Common myeloid progenitor, CD34-positive (primary cell): ENCODE measurements at regions not wholly inside any gene's neighbourhood (a gene's known extent, or its start where the extent isn't known, plus 50 kb on each side); places are given as distances from the start of the nearest gene placed in this dataset.
A peak's percentile ranks its signal among the peaks of the same experiment; 100 is the strongest.

Experiments
- CTCF ChIA-PET: fragments of 350-600 bp; sonication (Branson Sonifier 250); formaldehyde crosslinking; loops from one replicate; lab custom pipeline; 2021; ENCODE audit warnings: antibody characterized with exemption; lab: Charles Lee
- POLR2A ChIA-PET: fragments of 350-600 bp; sonication (Branson Sonifier 250); formaldehyde crosslinking; loops from one replicate; lab custom pipeline; 2021; ENCODE audit warnings: antibody characterized with exemption; lab: Charles Lee
- DNase-seq, 3 donors: peaks; one replicate each; pipeline versions ENCODE4 v3.0.0 to v3.0.0-alpha.2; 2013
- H3K27ac ChIP-seq, 2 experiments: 1 replicate in 1 of 2; 2 replicates in 1 of 2; pipeline ENCODE4 v1.7.0; 2013; ENCODE audit warnings: inconsistent platforms in 2 of 2, low read length in 2 of 2, mild to moderate bottlenecking in 2 of 2, low read depth in 1 of 2, moderate library complexity in 1 of 2; ENCODE audit not compliant: severe bottlenecking in 2 of 2, insufficient read depth in 1 of 2, poor library complexity in 1 of 2
- H3K27me3 ChIP-seq, 5 experiments: replicated peaks in 2 of 5; 1 replicate in 3 of 5; 2 replicates in 2 of 5; pipeline versions ENCODE4 v1.6.1 to v1.7.0; 2013; ENCODE audit warnings: low read length in 4 of 5, mild to moderate bottlenecking in 2 of 5, moderate library complexity in 2 of 5, inconsistent platforms in 1 of 5; ENCODE audit not compliant: insufficient read depth in 5 of 5, control insufficient read depth in 4 of 5
- H3K36me3 ChIP-seq, 4 experiments: 1 replicate in 2 of 4; 2 replicates in 2 of 4; pipeline versions ENCODE4 v1.6.1 to v1.7.0; 2013; ENCODE audit warnings: low read length in 3 of 4, control low read depth in 1 of 4, mild to moderate bottlenecking in 1 of 4; ENCODE audit not compliant: control insufficient read depth in 4 of 4, insufficient read depth in 4 of 4
- H3K4me1 ChIP-seq, 4 experiments: 1 replicate in 3 of 4; 2 replicates in 1 of 4; pipeline versions ENCODE4 v1.6.1 to v1.7.1; 2013; ENCODE audit warnings: low read length in 3 of 4, mild to moderate bottlenecking in 3 of 4, control low read depth in 1 of 4, inconsistent platforms in 1 of 4, moderate library complexity in 1 of 4; ENCODE audit not compliant: control insufficient read depth in 4 of 4, insufficient read depth in 4 of 4; ENCODE audit errors: control extremely low read depth in 1 of 4
- H3K4me3 ChIP-seq, 7 experiments: 1 replicate in 4 of 7; 2 replicates in 3 of 7; pipeline versions ENCODE4 v1.5.1 to v1.7.0; 2013; ENCODE audit warnings: mild to moderate bottlenecking in 7 of 7, low read length in 6 of 7, moderate library complexity in 6 of 7, inconsistent platforms in 2 of 7, low read depth in 2 of 7, control low read depth in 1 of 7; ENCODE audit not compliant: insufficient read depth in 4 of 7, control insufficient read depth in 1 of 7; ENCODE audit errors: extremely low read depth in 1 of 7
- H3K9me3 ChIP-seq, 5 experiments: 1 replicate in 4 of 5; 2 replicates in 1 of 5; pipeline versions ENCODE4 v1.6.1 to v1.7.1; 2013; ENCODE audit warnings: low read length in 4 of 5, mild to moderate bottlenecking in 2 of 5, inconsistent platforms in 1 of 5, low read depth in 1 of 5, moderate library complexity in 1 of 5; ENCODE audit not compliant: control insufficient read depth in 4 of 5, insufficient read depth in 2 of 5; ENCODE audit errors: control extremely low read depth in 1 of 5
- WGBS: methylation state at CpG from one replicate; pipeline ENCODE4 v1.1.5; 2013; ENCODE audit not compliant: insufficient coverage; 5-methylcytosine and 5-hydroxymethylcytosine counted together

DNA sequence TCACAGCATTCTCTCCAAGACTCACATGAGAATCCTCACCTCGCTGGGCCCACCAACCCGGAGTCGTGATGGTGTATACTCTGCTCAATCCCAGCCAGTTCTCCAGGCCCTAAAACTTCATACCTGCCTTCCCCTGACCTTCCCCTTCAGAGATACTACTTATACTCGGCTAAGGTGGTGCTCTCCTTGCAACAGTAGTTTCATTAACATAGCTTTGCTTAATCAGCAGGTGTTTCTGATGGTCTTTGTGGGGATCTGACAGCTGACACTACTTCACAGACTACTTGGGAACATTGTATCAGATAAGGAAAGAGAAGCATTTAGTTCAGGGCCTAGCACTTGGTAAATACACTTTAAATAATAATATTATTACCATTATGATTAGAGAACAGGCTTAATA is 301.5 kb upstream of the DAB1 start:
- Histone ChIP-seq H3K4me3 (no peak overlapping the region), H3K27ac (no peak overlapping the region), H3K36me3 (no peaks in the 10 kb centered on the region), H3K9me3 (no peaks in the 10 kb centered on the region), H3K4me1 (no peaks in the 10 kb centered on the region), H3K27me3 (no peaks in the 10 kb centered on the region)
- 95% methylated on average over 4 of the region's 4 CpGs for WGBS
- CTCF ChIA-PET, result no interaction called here
- no peak for DNase-seq
- POLR2A ChIA-PET, result no interaction called here

GRCh38 chr1:57724535-57724934 is 300.7 kb upstream of the DAB1 start:
- ChIA-PET CTCF (no interaction called here), POLR2A (no interaction called here)
- no peaks in the 10 kb centered on the region for H3K27me3 ChIP-seq

GRCh38 chr1:57722285-57722978 is 298.6 kb upstream of the DAB1 start:
- no peak for DNase-seq
- no peaks in the 10 kb centered on the region for H3K27me3 ChIP-seq
- ChIA-PET POLR2A (no interaction called here), CTCF (no interaction called here)
- no peak overlapping the region for H3K27ac ChIP-seq
- H3K36me3 ChIP-seq, result no peaks in the 10 kb centered on the region
- H3K4me1 ChIP-seq, result no peaks in the 10 kb centered on the region
- no peak overlapping the region for H3K4me3 ChIP-seq
- WGBS, result 100% methylated on average over 2 of the region's 4 CpGs
- no peaks in the 10 kb centered on the region for H3K9me3 ChIP-seq

More at GRCh38 chr1:57724535-57724934, 300.7 kb upstream of the DAB1 start:
- H3K27ac ChIP-seq, result no peak overlapping the region
- no peaks in the 10 kb centered on the region for H3K9me3 ChIP-seq
- DNase-seq, result no peak
- H3K4me3 ChIP-seq, result no peak overlapping the region
- WGBS, result 100% methylated on average over 1 of the region's 1 CpG
- no peaks in the 10 kb centered on the region for H3K36me3 ChIP-seq
- H3K4me1 ChIP-seq, result no peaks in the 10 kb centered on the region

- ChIA-PET POLR2A (no interaction called here), CTCF (no interaction called here)
- DNase-seq, result no peak
- Histone ChIP-seq H3K9me3 (peaks cover 0 to 2% (median 0%) of the 10 kb centered on the region in 5 experiments), H3K27ac (no peak overlapping the region), H3K4me3 (no peak overlapping the region), H3K27me3 (no peaks in the 10 kb centered on the region), H3K36me3 (no peaks in the 10 kb centered on the region), H3K4me1 (no peaks in the 10 kb centered on the region)
- WGBS, result no CpG with 5 or more reads among the region's 2 CpGs
Observed at GRCh38 chr1:57721001-57721400, 297.1 kb upstream of the DAB1 start.

- CTCF ChIA-PET, result no interaction called here
- H3K27ac ChIP-seq, result no peak overlapping the region
- no peaks in the 10 kb centered on the region for H3K36me3 ChIP-seq
- POLR2A ChIA-PET, result no interaction called here
- no peak overlapping the region for H3K4me3 ChIP-seq
- H3K9me3 ChIP-seq, result peaks cover 0 to 3% (median 0%) of the 10 kb centered on the region in 5 experiments
- WGBS, result 11% methylated on average over 4 of the region's 5 CpGs
- H3K4me1 ChIP-seq, result no peaks in the 10 kb centered on the region
- no peaks in the 10 kb centered on the region for H3K27me3 ChIP-seq
- peak; percentile 2 to 50 (median 23) for DNase-seq
Observed at GRCh38 chr1:57719274-57719673, 295.4 kb upstream of the DAB1 start.

- Histone ChIP-seq H3K4me3 (no peak overlapping the region), H3K27ac (no peak overlapping the region), H3K4me1 (no peaks in the 10 kb centered on the region), H3K36me3 (no peaks in the 10 kb centered on the region), H3K9me3 (peaks cover 0 to 3% (median 2%) of the 10 kb centered on the region in 5 experiments), H3K27me3 (no peaks in the 10 kb centered on the region)
- no peak for DNase-seq
- ChIA-PET POLR2A (no interaction called here), CTCF (no interaction called here)
Observed at GRCh38 chr1:57713501-57713900, 289.6 kb upstream of the DAB1 start.

- H3K4me1 ChIP-seq, result no peaks in the 10 kb centered on the region
- no peaks in the 10 kb centered on the region for H3K27me3 ChIP-seq
- H3K27ac ChIP-seq, result no peak overlapping the region
- POLR2A ChIA-PET, result no interaction called here
- WGBS, result no CpG with 5 or more reads among the region's 2 CpGs
- H3K36me3 ChIP-seq, result no peaks in the 10 kb centered on the region
- peaks cover 0 to 5% (median 2%) of the 10 kb centered on the region in 5 experiments for H3K9me3 ChIP-seq
- no peak overlapping the region for H3K4me3 ChIP-seq
- DNase-seq, result no peak
- CTCF ChIA-PET, result no interaction called here
Observed at GRCh38 chr1:57712846-57713245, 289.0 kb upstream of the DAB1 start.
